Tibial nerve (tissue), 4 donors: ENCODE measurements at regions not wholly inside any gene's neighbourhood (a gene's known extent, or its start where the extent isn't known, plus 50 kb on each side); places are given as distances from the start of the nearest gene placed in this dataset.
"Not testable (repeated sequence)": the region's sequence is repeated elsewhere in the genome, so short reads cannot be mapped to it uniquely, and the experiment has no call there.

Source experiments
- DNase-seq, 2 donors: peaks; one replicate each; pipeline ENCODE4 v3.0.0-alpha.2; 2019; ENCODE audit warnings: low spot score in 2 of 2
- H3K27ac ChIP-seq, 4 donors: fragments of 200-600 bp; sonication (generic) in 3 of 4; one replicate each; pipeline ENCODE4 v1.5.1; 2017 to 2019; ENCODE audit warnings: mild to moderate bottlenecking in 1 of 4
- H3K27me3 ChIP-seq, 2 donors: fragments of 200-600 bp; sonication (generic) in 1 of 2; one replicate each; pipeline versions ENCODE4 v1.5.1 to v1.6.0; 2017 to 2019
- H3K36me3 ChIP-seq, 3 donors: fragments of 200-600 bp; sonication (generic); one replicate each; pipeline ENCODE4 v1.5.1; 2018 to 2019
- H3K4me1 ChIP-seq, 4 donors: fragments of 200-600 bp; sonication (generic) in 3 of 4; one replicate each; pipeline ENCODE4 v1.5.1; 2017 to 2019
- H3K4me3 ChIP-seq, 4 donors: fragments of 200-600 bp; sonication (generic) in 3 of 4; one replicate each; pipeline ENCODE4 v1.5.1; 2017 to 2019; ENCODE audit warnings: mild to moderate bottlenecking in 1 of 4, moderate library complexity in 1 of 4
- H3K9me3 ChIP-seq, 4 donors: fragments of 200-600 bp; sonication (generic) in 3 of 4; one replicate each; pipeline ENCODE4 v1.5.1; 2017 to 2019
- EP300 ChIP-seq, 2 donors: sonication (generic); formaldehyde crosslinking; IDR thresholded peaks; one replicate each; pipeline ENCODE4 v1.6.1; 2017; ENCODE audit warnings: antibody characterized with exemption in 2 of 2, mild to moderate bottlenecking in 1 of 2
- POLR2A ChIP-seq, 2 donors: fragments of 450-650 bp; IDR thresholded peaks; one replicate each; pipeline ENCODE4 v1.6.1; 2017; ENCODE audit warnings: antibody characterized with exemption in 2 of 2, mild to moderate bottlenecking in 2 of 2, moderate library complexity in 2 of 2
- WGBS, 2 donors: methylation state at CpG; one replicate each; pipeline ENCODE4 v1.1.5; 2018; 5-methylcytosine and 5-hydroxymethylcytosine counted together
- TF ChIP-seq, protein P1 (sequence below), 5 experiments: fragments of 200-600 bp in 3 of 5; fragments of 450-650 bp in 2 of 5; sonication (generic) in 3 of 5; IDR thresholded peaks; one replicate each; pipeline ENCODE4 v1.5.1; 2016 to 2019; ENCODE audit warnings: antibody characterized with exemption in 5 of 5, mild to moderate bottlenecking in 3 of 5, moderate library complexity in 2 of 5

DNA sequence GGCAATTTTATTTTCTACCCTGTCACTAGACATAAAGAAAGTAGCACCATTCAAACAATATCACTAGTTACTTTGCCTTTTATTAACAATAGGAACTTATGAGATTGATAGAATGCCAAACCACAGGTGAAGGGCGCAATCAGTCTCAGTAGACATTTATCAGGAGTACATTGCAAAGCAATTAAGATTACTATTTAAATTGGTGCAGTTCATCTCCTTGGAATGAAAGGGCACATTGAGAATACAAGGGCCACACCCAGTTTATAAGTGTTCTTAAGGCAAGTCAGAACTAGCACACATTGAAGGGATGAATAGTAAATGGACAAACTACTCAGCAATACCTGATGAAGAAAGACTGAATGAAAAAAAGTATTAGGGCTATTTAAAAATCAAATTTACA is 601.4 kb downstream of the C12orf50 start:
- Histone ChIP-seq H3K27ac (no peak overlapping the region), H3K4me1 (peaks cover 0 to 13% (median 0%) of the 10 kb centered on the region in 4 donors), H3K4me3 (no peak overlapping the region), H3K36me3 (no peaks in the 10 kb centered on the region), H3K27me3 (no peaks in the 10 kb centered on the region), H3K9me3 (peaks cover 0 to 11% (median 0%) of the 10 kb centered on the region in 4 donors)
- TF ChIP-seq POLR2A (IDR thresholded peaks at IDR 0.05): no peak
- TF ChIP-seq, protein P1, sequence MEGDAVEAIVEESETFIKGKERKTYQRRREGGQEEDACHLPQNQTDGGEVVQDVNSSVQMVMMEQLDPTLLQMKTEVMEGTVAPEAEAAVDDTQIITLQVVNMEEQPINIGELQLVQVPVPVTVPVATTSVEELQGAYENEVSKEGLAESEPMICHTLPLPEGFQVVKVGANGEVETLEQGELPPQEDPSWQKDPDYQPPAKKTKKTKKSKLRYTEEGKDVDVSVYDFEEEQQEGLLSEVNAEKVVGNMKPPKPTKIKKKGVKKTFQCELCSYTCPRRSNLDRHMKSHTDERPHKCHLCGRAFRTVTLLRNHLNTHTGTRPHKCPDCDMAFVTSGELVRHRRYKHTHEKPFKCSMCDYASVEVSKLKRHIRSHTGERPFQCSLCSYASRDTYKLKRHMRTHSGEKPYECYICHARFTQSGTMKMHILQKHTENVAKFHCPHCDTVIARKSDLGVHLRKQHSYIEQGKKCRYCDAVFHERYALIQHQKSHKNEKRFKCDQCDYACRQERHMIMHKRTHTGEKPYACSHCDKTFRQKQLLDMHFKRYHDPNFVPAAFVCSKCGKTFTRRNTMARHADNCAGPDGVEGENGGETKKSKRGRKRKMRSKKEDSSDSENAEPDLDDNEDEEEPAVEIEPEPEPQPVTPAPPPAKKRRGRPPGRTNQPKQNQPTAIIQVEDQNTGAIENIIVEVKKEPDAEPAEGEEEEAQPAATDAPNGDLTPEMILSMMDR (IDR thresholded peaks at IDR 0.05): no peak
- no peak for DNase-seq
- WGBS, 2 donors: 93% methylated on average over 1 of the region's 1 CpG

DNA sequence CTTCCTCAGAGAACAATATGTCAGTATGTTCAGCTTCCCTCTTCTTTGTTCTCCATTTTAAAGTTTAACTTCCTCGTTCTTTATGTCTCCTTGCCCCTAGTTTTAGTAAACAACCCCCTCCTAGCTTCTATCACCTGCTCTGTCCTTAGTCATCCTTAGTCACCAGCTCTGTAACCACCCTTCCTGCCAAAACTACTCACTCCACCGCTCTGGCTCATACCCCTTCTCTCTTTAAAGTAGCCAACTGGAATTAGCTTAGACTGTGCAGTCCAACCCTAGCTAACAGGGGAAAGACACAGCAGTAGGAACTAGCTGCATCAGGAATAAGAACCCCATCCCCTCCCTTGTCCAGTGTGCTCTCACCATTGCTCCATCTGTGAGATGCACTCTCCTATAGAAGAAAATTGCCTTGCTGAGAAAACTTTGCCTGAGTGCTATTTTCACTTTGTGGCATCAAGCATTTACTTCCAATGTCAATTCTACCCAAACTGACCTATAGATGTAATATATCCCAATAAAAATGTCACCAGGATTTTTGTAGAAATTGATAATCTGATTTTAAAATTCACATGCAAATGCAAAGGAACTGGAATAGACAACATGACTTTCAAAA is 603.2 kb downstream of the C12orf50 start:
- H3K36me3 ChIP-seq: no peaks in the 10 kb centered on the region
- no peak overlapping the region for H3K4me3 ChIP-seq
- peaks cover 0 to 13% (median 0%) of the 10 kb centered on the region in 4 donors for H3K4me1 ChIP-seq
- no peak overlapping the region for H3K27ac ChIP-seq
- H3K9me3 ChIP-seq: peaks cover 0 to 11% (median 0%) of the 10 kb centered on the region in 4 donors
- WGBS, 2 donors: 74 to 83% methylated on average over 2 of the region's 2 CpGs
- TF ChIP-seq, protein P1 (IDR thresholded peaks at IDR 0.05): no peak
- TF ChIP-seq POLR2A (IDR thresholded peaks at IDR 0.05) (no peak), EP300 (IDR thresholded peaks at IDR 0.05) (no peak)
- DNase-seq: no peak
- H3K27me3 ChIP-seq: no peaks in the 10 kb centered on the region

DNA sequence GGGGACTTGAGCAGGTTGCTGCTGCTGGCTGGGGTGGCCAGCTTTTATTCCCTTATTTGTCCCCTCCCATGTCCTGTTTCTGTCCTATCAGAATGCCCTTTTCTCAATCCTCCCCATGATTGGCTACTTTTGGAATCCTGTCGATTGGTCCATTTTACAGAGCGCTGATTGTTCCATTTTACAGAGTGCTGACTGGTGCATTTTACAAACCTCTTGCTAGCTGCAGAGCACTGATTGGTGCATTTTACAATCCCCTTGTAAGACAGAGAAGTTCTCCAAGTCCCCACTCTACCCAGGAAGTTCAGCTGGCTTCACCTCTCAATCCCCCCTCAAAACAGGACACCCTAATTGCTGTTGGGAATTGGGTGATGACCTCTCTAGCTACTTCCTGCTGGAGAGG is 608.0 kb downstream of the C12orf50 start:
- not testable (repeated sequence) for DNase-seq, H3K27ac ChIP-seq, H3K9me3 ChIP-seq, H3K4me1 ChIP-seq, H3K4me3 ChIP-seq, H3K27me3 ChIP-seq, H3K36me3 ChIP-seq
- WGBS, 2 donors: 97 to 100% methylated on average over 2 of the region's 2 CpGs

DNA sequence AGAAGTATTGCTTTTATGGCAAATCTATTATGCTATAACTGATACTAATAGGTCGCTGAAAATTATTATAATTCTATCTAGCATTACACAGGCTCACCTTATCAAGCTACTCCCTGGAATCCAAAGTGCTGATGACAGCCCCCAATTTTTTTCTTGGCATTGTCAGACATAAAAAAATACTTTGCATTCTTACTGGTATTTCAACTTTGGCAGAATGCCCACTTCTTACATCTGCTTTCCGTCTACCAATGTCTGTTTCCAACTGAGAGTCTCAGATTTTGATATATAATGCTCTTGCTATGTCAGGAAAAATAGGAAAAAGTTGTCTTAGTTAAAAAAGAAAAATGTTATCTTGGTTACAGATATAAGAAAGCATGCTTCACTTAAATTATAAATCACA is 615.4 kb downstream of the C12orf50 start:
- Histone ChIP-seq H3K36me3 (no peaks in the 10 kb centered on the region), H3K27me3 (no peaks in the 10 kb centered on the region), H3K4me1 (no peaks in the 10 kb centered on the region), H3K27ac (no peak overlapping the region), H3K9me3 (peaks cover 0 to 3% (median 0%) of the 10 kb centered on the region in 4 donors), H3K4me3 (no peak overlapping the region)
- WGBS, 2 donors: 34 to 48% methylated on average over 2 of the region's 2 CpGs
- TF ChIP-seq, protein P1 (IDR thresholded peaks at IDR 0.05): no peak
- TF ChIP-seq POLR2A (IDR thresholded peaks at IDR 0.05): no peak
- TF ChIP-seq EP300 (IDR thresholded peaks at IDR 0.05): no peak
- no peak for DNase-seq

DNA sequence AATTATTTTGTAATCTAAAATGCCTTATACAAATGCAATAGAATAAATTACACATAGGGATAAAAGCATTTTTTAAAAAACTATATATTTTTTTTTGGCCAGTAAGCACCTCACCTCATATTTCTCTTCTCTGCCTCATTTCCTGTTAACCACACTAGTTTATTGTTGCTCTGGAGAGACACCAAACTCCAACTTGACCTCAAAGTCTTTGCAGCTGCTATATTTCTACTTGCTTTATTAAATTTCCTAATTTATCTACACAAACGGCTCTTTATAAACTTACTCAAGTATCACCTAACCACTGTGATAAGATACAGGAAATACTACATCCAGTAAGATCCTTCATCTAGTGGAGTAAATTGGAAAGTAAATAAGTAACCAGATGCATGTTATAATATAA is 622.3 kb downstream of the C12orf50 start:
- H3K4me3 ChIP-seq: no peak overlapping the region
- TF ChIP-seq POLR2A (IDR thresholded peaks at IDR 0.05) (no peak), EP300 (IDR thresholded peaks at IDR 0.05) (no peak)
- TF ChIP-seq, protein P1 (IDR thresholded peaks at IDR 0.05): no peak
- 21 to 27% methylated on average over 1 of the region's 1 CpG for WGBS, 2 donors

DNA sequence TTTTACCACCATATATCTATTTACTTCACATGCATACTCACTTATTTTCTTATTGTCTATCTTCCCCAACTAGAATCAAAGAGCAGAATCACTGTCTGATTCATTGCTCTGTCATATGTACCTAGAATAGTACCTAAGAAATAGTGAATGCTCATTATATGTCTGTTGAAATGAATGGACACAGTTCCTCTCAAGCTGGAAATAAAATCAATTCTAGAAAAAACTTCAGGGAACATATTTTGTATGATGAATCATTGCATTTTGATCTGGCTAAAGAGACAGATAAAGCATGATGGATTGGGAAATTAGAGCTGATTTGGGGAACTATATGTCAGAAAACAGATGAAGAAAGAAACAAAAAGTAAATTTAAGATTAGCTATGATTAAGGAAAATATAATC is 623.3 kb downstream of the C12orf50 start:
- Histone ChIP-seq H3K4me1 (no peaks in the 10 kb centered on the region), H3K27me3 (no peaks in the 10 kb centered on the region), H3K27ac (no peak overlapping the region), H3K4me3 (no peak overlapping the region), H3K36me3 (no peaks in the 10 kb centered on the region), H3K9me3 (peaks cover 0 to 5% (median 0%) of the 10 kb centered on the region in 4 donors)
- TF ChIP-seq EP300 (IDR thresholded peaks at IDR 0.05) (no peak), POLR2A (IDR thresholded peaks at IDR 0.05) (no peak)
- no peak for DNase-seq

More for the DNA sequence above, 622.3 kb downstream of the C12orf50 start:
- Histone ChIP-seq H3K27ac (no peak overlapping the region), H3K27me3 (no peaks in the 10 kb centered on the region), H3K9me3 (peaks cover 0 to 5% (median 0%) of the 10 kb centered on the region in 4 donors), H3K36me3 (no peaks in the 10 kb centered on the region), H3K4me1 (no peaks in the 10 kb centered on the region)
- no peak for DNase-seq

DNA sequence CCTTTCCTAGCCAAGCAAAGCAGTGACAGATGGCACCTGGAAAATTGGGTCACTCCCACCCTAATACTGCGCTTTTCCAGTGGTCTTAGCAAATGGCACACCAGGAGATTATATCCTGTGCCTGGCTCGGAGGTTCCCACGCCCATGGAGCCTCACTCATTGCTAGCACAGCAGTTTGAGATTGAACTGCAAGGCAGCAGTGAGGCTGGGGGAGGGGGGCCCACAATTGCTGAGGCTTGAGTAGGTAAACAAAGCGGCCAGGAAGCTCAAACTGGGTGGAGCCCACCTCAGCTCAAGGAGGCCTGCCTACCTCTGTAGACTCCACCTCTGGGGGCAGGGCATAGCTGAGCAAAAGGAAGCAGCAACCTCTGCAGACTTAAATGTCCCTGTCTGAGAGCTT is 635.0 kb downstream of the C12orf50 start:
- H3K4me3 ChIP-seq, H3K27me3 ChIP-seq, H3K27ac ChIP-seq, H3K9me3 ChIP-seq, H3K36me3 ChIP-seq, H3K4me1 ChIP-seq, DNase-seq: not testable (repeated sequence)
- WGBS, 2 donors: 86 to 91% methylated on average over 4 of the region's 4 CpGs
